Liver (tissue), 8 donors: ENCODE measurements at regions not wholly inside any gene's neighbourhood (a gene's known extent, or its start where the extent isn't known, plus 50 kb on each side); places are given as distances from the start of the nearest gene placed in this dataset.

ENCODE experiments used
- DNase-seq: peaks from one replicate; pipeline ENCODE4 v3.0.0-alpha.2; 2017; ENCODE audit warnings: low spot score
- H3K27ac ChIP-seq, 2 donors: one replicate each; pipeline ENCODE4 v1.7.0; 2013; ENCODE audit warnings: inconsistent platforms in 2 of 2, low read length in 2 of 2, control low read depth in 1 of 2, low read depth in 1 of 2, mild to moderate bottlenecking in 1 of 2
- H3K27me3 ChIP-seq, 4 donors: one replicate each; pipeline versions ENCODE4 v1.6.1 to v1.7.0; 2013; ENCODE audit warnings: low read length in 3 of 4, inconsistent platforms in 1 of 4, mild to moderate bottlenecking in 1 of 4, moderate library complexity in 1 of 4; ENCODE audit not compliant: control insufficient read depth in 4 of 4, insufficient read depth in 4 of 4
- H3K36me3 ChIP-seq, 4 donors: one replicate each; pipeline versions ENCODE4 v1.6.1 to v1.7.0; 2013; ENCODE audit warnings: low read length in 3 of 4, mild to moderate bottlenecking in 3 of 4, low read depth in 1 of 4, moderate library complexity in 1 of 4; ENCODE audit not compliant: control insufficient read depth in 4 of 4, insufficient read depth in 3 of 4
- H3K4me1 ChIP-seq, 4 donors: one replicate each; pipeline versions ENCODE4 v1.6.1 to v1.7.0; 2013; ENCODE audit warnings: low read length in 3 of 4, mild to moderate bottlenecking in 3 of 4, moderate library complexity in 1 of 4; ENCODE audit not compliant: control insufficient read depth in 4 of 4, insufficient read depth in 4 of 4
- H3K4me3 ChIP-seq, 3 donors: one replicate each; pipeline versions ENCODE4 v1.6.1 to v1.7.0; 2013; ENCODE audit warnings: low read length in 3 of 3, control low read depth in 1 of 3, low read depth in 1 of 3, mild to moderate bottlenecking in 1 of 3
- H3K9ac ChIP-seq, 2 donors: one replicate each; pipeline ENCODE4 v1.7.0; 2013; ENCODE audit warnings: low read length in 2 of 2, mild to moderate bottlenecking in 2 of 2, moderate library complexity in 2 of 2, control low read depth in 1 of 2, low read depth in 1 of 2
- H3K9me3 ChIP-seq, 4 donors: one replicate each; pipeline versions ENCODE4 v1.6.1 to v1.7.0; 2013; ENCODE audit warnings: low read length in 3 of 4; ENCODE audit not compliant: control insufficient read depth in 4 of 4
- GABPA ChIP-seq, 2 donors: IDR thresholded peaks in 1 of 2; conservative IDR thresholded peaks in 1 of 2; 2 replicates each; pipeline ENCODE4 v1.6.1; 2016; ENCODE audit warnings: antibody characterized with exemption in 2 of 2, mild to moderate bottlenecking in 1 of 2, moderate library complexity in 1 of 2
- HNF4A ChIP-seq, 2 donors: conservative IDR thresholded peaks; 2 replicates each; pipeline ENCODE4 v1.6.1; 2016; ENCODE audit warnings: antibody characterized with exemption in 2 of 2, mild to moderate bottlenecking in 2 of 2
- JUND ChIP-seq, 2 donors: IDR thresholded peaks; 2 replicates each; pipeline ENCODE4 v1.6.1; 2016; ENCODE audit warnings: antibody characterized with exemption in 2 of 2
- REST ChIP-seq: IDR thresholded peaks from 2 replicates; pipeline ENCODE4 v1.6.1; 2016; ENCODE audit warnings: antibody characterized with exemption, mild to moderate bottlenecking
- RXRA ChIP-seq, 2 donors: IDR thresholded peaks; 2 replicates each; pipeline ENCODE4 v1.6.1; 2017 to 2018; ENCODE audit warnings: antibody characterized with exemption in 2 of 2, mild to moderate bottlenecking in 1 of 2
- TAF1 ChIP-seq: conservative IDR thresholded peaks from 2 replicates; pipeline ENCODE4 v1.6.1; 2016; ENCODE audit warnings: antibody characterized with exemption, mild to moderate bottlenecking
- YY1 ChIP-seq: IDR thresholded peaks from 2 replicates; pipeline ENCODE4 v1.6.1; 2016; ENCODE audit warnings: antibody characterized with exemption, mild to moderate bottlenecking
- ZBTB33 ChIP-seq: IDR thresholded peaks from 2 replicates; pipeline ENCODE4 v1.6.1; 2016; ENCODE audit warnings: antibody characterized with exemption
- WGBS: extraction: QIAGEN DNeasy Blood & Tissue Kit; methylation state at CpG from one replicate; pipeline ENCODE4 v1.1.7; 2013; 5-methylcytosine and 5-hydroxymethylcytosine counted together
- TF ChIP-seq, protein P1 (sequence below): fragments of 150-350 bp; IDR thresholded peaks from 2 replicates; pipeline ENCODE4 v1.5.1; 2017; ENCODE audit warnings: improper control_type of control experiment, low read depth, low read length; ENCODE audit not compliant: missing input control
- TF ChIP-seq, protein P2 (sequence below): IDR thresholded peaks from 2 replicates; pipeline ENCODE4 v1.6.1; 2016; ENCODE audit warnings: antibody characterized with exemption
- donor health status: healthy.
- donor health status: healthy.
- donor health status: healthy.
- donor health status: healthy.
- donor health status: healthy.

- TF ChIP-seq RXRA (IDR thresholded peaks at IDR 0.05), result no peak
- TF ChIP-seq, protein P1, sequence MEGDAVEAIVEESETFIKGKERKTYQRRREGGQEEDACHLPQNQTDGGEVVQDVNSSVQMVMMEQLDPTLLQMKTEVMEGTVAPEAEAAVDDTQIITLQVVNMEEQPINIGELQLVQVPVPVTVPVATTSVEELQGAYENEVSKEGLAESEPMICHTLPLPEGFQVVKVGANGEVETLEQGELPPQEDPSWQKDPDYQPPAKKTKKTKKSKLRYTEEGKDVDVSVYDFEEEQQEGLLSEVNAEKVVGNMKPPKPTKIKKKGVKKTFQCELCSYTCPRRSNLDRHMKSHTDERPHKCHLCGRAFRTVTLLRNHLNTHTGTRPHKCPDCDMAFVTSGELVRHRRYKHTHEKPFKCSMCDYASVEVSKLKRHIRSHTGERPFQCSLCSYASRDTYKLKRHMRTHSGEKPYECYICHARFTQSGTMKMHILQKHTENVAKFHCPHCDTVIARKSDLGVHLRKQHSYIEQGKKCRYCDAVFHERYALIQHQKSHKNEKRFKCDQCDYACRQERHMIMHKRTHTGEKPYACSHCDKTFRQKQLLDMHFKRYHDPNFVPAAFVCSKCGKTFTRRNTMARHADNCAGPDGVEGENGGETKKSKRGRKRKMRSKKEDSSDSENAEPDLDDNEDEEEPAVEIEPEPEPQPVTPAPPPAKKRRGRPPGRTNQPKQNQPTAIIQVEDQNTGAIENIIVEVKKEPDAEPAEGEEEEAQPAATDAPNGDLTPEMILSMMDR, result no peak
Measured at GRCh38 chr7:53094191-53094590, 58.8 kb downstream of the POM121L12 start (continued).

DNA sequence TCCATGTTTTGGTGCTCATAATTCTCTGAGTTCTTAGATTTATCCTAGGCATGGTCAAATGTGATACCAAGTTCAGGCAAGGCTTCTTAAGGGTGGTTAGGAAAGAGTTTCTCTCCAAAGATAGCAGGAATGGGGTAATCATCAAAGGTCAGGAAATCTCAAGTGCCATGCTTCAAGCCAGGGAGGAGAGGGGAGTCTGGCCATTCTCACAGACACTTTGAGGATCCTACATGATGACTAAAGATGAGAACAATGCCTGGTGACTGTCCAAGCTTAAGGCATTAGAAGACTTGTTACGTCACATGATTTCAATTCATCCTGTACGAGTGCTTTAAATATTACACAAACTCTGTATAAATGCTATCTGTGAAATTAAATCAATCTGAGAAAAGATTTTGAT lies 59.4 kb downstream of the POM121L12 start:
- no peak for DNase-seq
- no peak for TF ChIP-seq ZBTB33
- TF ChIP-seq GABPA (IDR thresholded peaks at IDR 0.05 in 1 of 2, conservative IDR thresholded peaks at IDR 0.05 in 1 of 2), result no peak
- no peak for TF ChIP-seq REST
- TF ChIP-seq HNF4A (conservative IDR thresholded peaks at IDR 0.05), result no peak
- TF ChIP-seq, protein P2, sequence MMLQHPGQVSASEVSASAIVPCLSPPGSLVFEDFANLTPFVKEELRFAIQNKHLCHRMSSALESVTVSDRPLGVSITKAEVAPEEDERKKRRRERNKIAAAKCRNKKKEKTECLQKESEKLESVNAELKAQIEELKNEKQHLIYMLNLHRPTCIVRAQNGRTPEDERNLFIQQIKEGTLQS, result no peak
- TF ChIP-seq YY1, result no peak
- no peak for TF ChIP-seq JUND (IDR thresholded peaks at IDR 0.05)
- no peak for TF ChIP-seq RXRA (IDR thresholded peaks at IDR 0.05)
- TF ChIP-seq, protein P1, result no peak
- TF ChIP-seq TAF1, result no peak
- H3K9ac ChIP-seq, result no peak overlapping the region
- no peak overlapping the region for H3K27ac ChIP-seq
- no peaks in the 10 kb centered on the region for H3K9me3 ChIP-seq
- H3K27me3 ChIP-seq, result no peaks in the 10 kb centered on the region
- H3K4me3 ChIP-seq, result no peak overlapping the region
- 87% methylated on average over 2 of the region's 2 CpGs for WGBS
- H3K36me3 ChIP-seq, result no peaks in the 10 kb centered on the region
- no peaks in the 10 kb centered on the region for H3K4me1 ChIP-seq
